Hepatocyte (in vitro differentiated cells): ENCODE measurements at regions not wholly inside any gene's neighbourhood (a gene's known extent, or its start where the extent isn't known, plus 50 kb on each side); places are given as distances from the start of the nearest gene placed in this dataset.

Experiments
- CTCF ChIP-seq: fragments of 200-600 bp; sonication (generic); IDR thresholded peaks from 2 replicates; pipeline ENCODE4 v1.5.1; 2016; ENCODE audit warnings: antibody characterized with exemption, mild to moderate bottlenecking; ENCODE audit not compliant: poor library complexity
- EZH2 ChIP-seq: fragments of 200-600 bp; sonication (generic); IDR thresholded peaks from 2 replicates; pipeline ENCODE4 v1.6.1; 2016; ENCODE audit warnings: antibody characterized with exemption, mild to moderate bottlenecking, borderline replicate concordance

GRCh38 chr17:77025781-77026180, 115.0 kb upstream of the SEC14L1 start:
- no peak for TF ChIP-seq EZH2
- TF ChIP-seq CTCF = no peak
